ELF-1 (cell line): ENCODE measurements at regions not wholly inside any gene's neighbourhood (a gene's known extent, or its start where the extent isn't known, plus 50 kb on each side); places are given as distances from the start of the nearest gene placed in this dataset.
"Not testable (repeated sequence)": the region's sequence is repeated elsewhere in the genome, so short reads cannot be mapped to it uniquely, and the experiment has no call there.

ENCODE experiments used
- DNase-seq: peaks from one replicate; pipeline ENCODE4 v3.0.0-alpha.2; 2016; ENCODE audit warnings: low read depth, low spot score

GRCh38 chr2:67904566-67904965 lies 158.2 kb downstream of the C1D start:
- peak; percentile 71 for DNase-seq

- DNase-seq = no peak
Measured at GRCh38 chr2:67904966-67905365, 157.8 kb downstream of the C1D start.

GRCh38 chr2:67906547-67906946 lies 156.3 kb downstream of the C1D start:
- DNase-seq = not testable (repeated sequence)

GRCh38 chr2:67917332-67918054 lies 145.3 kb downstream of the C1D start:
- no peak for DNase-seq

GRCh38 chr2:67918471-67918870 lies 144.3 kb downstream of the C1D start:
- DNase-seq = no peak

- no peak for DNase-seq
Measured at GRCh38 chr2:67919490-67919889, 143.3 kb downstream of the C1D start.

GRCh38 chr2:67922080-67922785 lies 140.6 kb downstream of the C1D start:
- no peak for DNase-seq

GRCh38 chr2:67923696-67924095 lies 139.1 kb downstream of the C1D start:
- DNase-seq = no peak

GRCh38 chr2:67927501-67927900 lies 135.3 kb downstream of the C1D start:
- DNase-seq = peak; percentile 31

GRCh38 chr2:67930156-67930555 lies 132.6 kb downstream of the C1D start:
- peak; percentile 75 for DNase-seq

- no peak for DNase-seq
Measured at GRCh38 chr2:67936969-67937368, 125.8 kb downstream of the C1D start.

GRCh38 chr2:67938053-67938452 lies 124.8 kb downstream of the C1D start:
- no peak for DNase-seq

- no peak for DNase-seq
Measured at GRCh38 chr2:67945056-67945455, 117.7 kb downstream of the C1D start.

GRCh38 chr2:67945940-67946339 lies 116.9 kb downstream of the C1D start:
- DNase-seq = no peak

GRCh38 chr2:67948057-67948456 lies 114.7 kb downstream of the C1D start:
- no peak for DNase-seq

GRCh38 chr2:67948506-67948905 lies 114.3 kb downstream of the C1D start:
- no peak for DNase-seq

- no peak for DNase-seq
Measured at GRCh38 chr2:67950018-67950417, 112.8 kb downstream of the C1D start.

GRCh38 chr2:67950919-67951318 lies 111.9 kb downstream of the C1D start:
- DNase-seq = no peak

GRCh38 chr2:67952066-67952465 lies 110.7 kb downstream of the C1D start:
- DNase-seq = no peak

GRCh38 chr2:67954093-67954748 lies 108.6 kb downstream of the C1D start:
- no peak for DNase-seq

GRCh38 chr2:67955748-67956603 lies 106.8 kb downstream of the C1D start:
- DNase-seq = no peak

GRCh38 chr2:67965246-67965645 lies 97.6 kb downstream of the C1D start:
- DNase-seq = no peak
